ENCODE measurements at regions not wholly inside any gene's neighbourhood (a gene's known extent, or its start where the extent isn't known, plus 50 kb on each side); places are given as distances from the start of the nearest gene placed in this dataset.

GRCh38 chr2:117500721-117501120 is 313.8 kb upstream of the DDX18 start (continued):
- no peak for TF ChIP-seq CBX8 (IDR thresholded peaks at IDR 0.05; ENCODE audit: borderline replicate concordance, low read depth, low read length)

DNA sequence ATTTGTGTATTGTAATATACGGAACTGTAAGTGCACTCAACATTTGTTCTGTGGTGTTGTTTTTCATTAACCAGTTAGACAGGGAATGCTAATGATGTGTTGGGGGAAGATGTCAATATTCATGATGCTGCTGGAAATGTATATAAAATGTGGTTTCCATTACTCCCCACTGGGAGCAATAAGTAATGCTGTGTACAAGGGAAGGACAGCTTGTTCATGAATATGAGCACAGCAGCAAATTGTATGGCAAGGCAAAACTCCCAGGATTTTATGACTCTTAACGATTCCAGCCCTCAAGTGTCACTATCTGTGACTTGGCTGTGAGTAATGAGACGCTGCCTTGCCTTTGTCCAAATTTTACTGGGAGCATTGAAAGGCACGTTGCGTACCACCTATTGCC is 312.4 kb upstream of the DDX18 start:
- H3K18ac ChIP-seq (ENCODE audit: extremely low read depth, low read length) = no peak overlapping the region
- ChIA-PET POLR2A (ENCODE audit: partially characterized antibody) (interaction anchor here (0.6 kb wide), 1 partner anchor 330 kb away, joined by 5 read pairs; no protein-coding TSS in a partner anchor), CTCF (ENCODE audit: partially characterized antibody) (no interaction called here)
- H3K79me1 ChIP-seq (ENCODE audit: low read depth, low read length) = no peaks in the 10 kb centered on the region
- H3K4me1 ChIP-seq (replicated peaks in 1 of 4; ENCODE audit: control insufficient read depth in 3 of 4, insufficient read depth in 4 of 4, low read length in 3 of 4) = no peaks in the 10 kb centered on the region
- no peaks in the 10 kb centered on the region for H3K79me2 ChIP-seq (ENCODE audit: control insufficient read depth in 1 of 2, insufficient read depth in 2 of 2, low read length in 2 of 2)
- no peak overlapping the region for H2BK120ac ChIP-seq (replicated peaks; ENCODE audit: low read depth, low read length)
- H4K20me1 ChIP-seq (replicated peaks in 1 of 2; ENCODE audit: control insufficient read depth in 1 of 2, insufficient read depth in 2 of 2, low read length in 2 of 2) = no peaks in the 10 kb centered on the region
- no peak overlapping the region for H3K4me2 ChIP-seq (ENCODE audit: insufficient read depth in 1 of 2, low read depth in 2 of 2, low read length in 2 of 2)
- no peak overlapping the region for H2BK20ac ChIP-seq (ENCODE audit: low read length)
- no peaks in the 10 kb centered on the region for H3K23me2 ChIP-seq (ENCODE audit: low read depth, low read length)
- H3K27ac ChIP-seq (ENCODE audit: low read depth, low read length) = no peak overlapping the region
- H2AFZ ChIP-seq (ENCODE audit: low read length) = no peak overlapping the region
- no peak overlapping the region for H4K8ac ChIP-seq (ENCODE audit: extremely low read depth, insufficient read depth, low read length)
- no peak overlapping the region for H3K4me3 ChIP-seq (ENCODE audit: extremely low read depth in 1 of 4, insufficient read depth in 2 of 4, low read depth in 3 of 4, low read length in 4 of 4)
- no peak overlapping the region for H2BK12ac ChIP-seq (ENCODE audit: low read depth, low read length)
- H3K9me3 ChIP-seq (ENCODE audit: insufficient read depth in 2 of 2, low read depth in 1 of 2, low read length in 1 of 2) = no peaks in the 10 kb centered on the region
- no peak for DNase-seq (ENCODE audit: low read depth in 1 of 2, low spot score in 2 of 2)
- 74% methylated on average over 5 of the region's 5 CpGs; no CpG with 5 or more reads in 1 of the 2 experiments for WGBS, 2 experiments (ENCODE audit: extremely low coverage in 1 of 2, insufficient coverage in 1 of 2, insufficient read length in 1 of 2, insufficient replicate concordance in 2 of 2, low coverage in 1 of 2, low lambda C conversion rate in 2 of 2, missing lambda C conversion rate in 1 of 2)
- H3K14ac ChIP-seq (ENCODE audit: insufficient read length) = no peak overlapping the region
- FAIRE-seq = no peak
- H2BK5ac ChIP-seq (ENCODE audit: low read depth, low read length) = no peak overlapping the region
- H4K5ac ChIP-seq (ENCODE audit: insufficient read length, low read depth, low read length) = no peak overlapping the region
- no peak overlapping the region for H3K23ac ChIP-seq (ENCODE audit: insufficient read length)
- H4K91ac ChIP-seq (replicated peaks; ENCODE audit: insufficient read length, low read length) = no peak overlapping the region
- no peak overlapping the region for H3K9ac ChIP-seq (replicated peaks in 1 of 4; ENCODE audit: extremely low read depth in 1 of 4, low read depth in 3 of 4, low read length in 3 of 4)
- H3K27me3 ChIP-seq (replicated peaks in 1 of 4; ENCODE audit: control insufficient read depth in 3 of 4, extremely low read depth in 1 of 4, insufficient read depth in 3 of 4, low read length in 3 of 4) = no peaks in the 10 kb centered on the region
- H2AK5ac ChIP-seq (ENCODE audit: low read depth, low read length) = no peak overlapping the region
- H3K36me3 ChIP-seq (ENCODE audit: control insufficient read depth in 2 of 4, insufficient read depth in 4 of 4, low read length in 3 of 4) = no peaks in the 10 kb centered on the region
- no peak overlapping the region for H3K56ac ChIP-seq (replicated peaks; ENCODE audit: insufficient read length, low read depth, low read length)
- H3K4ac ChIP-seq (replicated peaks; ENCODE audit: insufficient read length, low read depth, low read length) = no peak overlapping the region
- H2BK15ac ChIP-seq (ENCODE audit: low read length) = no peak overlapping the region
- TF ChIP-seq CEBPB (IDR thresholded peaks at IDR 0.05; ENCODE audit: low read depth, low read length) = no peak
- TF ChIP-seq SIRT6 (IDR thresholded peaks at IDR 0.05; ENCODE audit: low read length) = no peak
- TF ChIP-seq PHF8 (conservative IDR thresholded peaks at IDR 0.05; ENCODE audit: low read depth, low read length) = no peak
- TF ChIP-seq RNF2 (IDR thresholded peaks at IDR 0.05; ENCODE audit: borderline replicate concordance, low read depth, low read length, missing control alignments, poor library complexity, severe bottlenecking) = no peak
- TF ChIP-seq SP1 (IDR thresholded peaks at IDR 0.05; ENCODE audit: low read depth, low read length) = no peak
- no peak for TF ChIP-seq EGR1 (IDR thresholded peaks at IDR 0.05; ENCODE audit: borderline replicate concordance, low read depth, low read length)
- no peak for TF ChIP-seq KDM5A (IDR thresholded peaks at IDR 0.05; ENCODE audit: low read length)
- no peak for TF ChIP-seq ASH2L (IDR thresholded peaks at IDR 0.05; ENCODE audit: low read length)
- no peak for TF ChIP-seq YY1 (IDR thresholded peaks at IDR 0.05; ENCODE audit: low read depth, low read length)
- TF ChIP-seq CHD2 (IDR thresholded peaks at IDR 0.05; ENCODE audit: low read length) = no peak
- no peak for TF ChIP-seq GTF2F1 (IDR thresholded peaks at IDR 0.05; ENCODE audit: borderline replicate concordance, low read depth, low read length)
- TF ChIP-seq KDM4A (IDR thresholded peaks at IDR 0.05; ENCODE audit: low read depth, low read length, severe bottlenecking) = no peak
- TF ChIP-seq BRCA1 (IDR thresholded peaks at IDR 0.05; ENCODE audit: low read depth, low read length) = no peak
- TF ChIP-seq BACH1 (IDR thresholded peaks at IDR 0.05; ENCODE audit: low read length) = no peak
